ENCODE measurements at regions not wholly inside any gene's neighbourhood (a gene's known extent, or its start where the extent isn't known, plus 50 kb on each side); places are given as distances from the start of the nearest gene placed in this dataset.

- H3K36me3 ChIP-seq (ENCODE audit: control insufficient read depth in 2 of 4, insufficient read depth in 4 of 4, low read length in 3 of 4): no peaks in the 10 kb centered on the region
- no peaks in the 10 kb centered on the region for H3K79me1 ChIP-seq (ENCODE audit: low read depth, low read length)
- no peak overlapping the region for H2BK120ac ChIP-seq (replicated peaks; ENCODE audit: low read depth, low read length)
- no peak overlapping the region for H3K4me3 ChIP-seq (ENCODE audit: extremely low read depth in 1 of 4, insufficient read depth in 2 of 4, low read depth in 3 of 4, low read length in 4 of 4)
- FAIRE-seq: no peak
- no peak overlapping the region for H2BK5ac ChIP-seq (ENCODE audit: low read depth, low read length)
- H2AK5ac ChIP-seq (ENCODE audit: low read depth, low read length): no peak overlapping the region
- no peak overlapping the region for H4K5ac ChIP-seq (ENCODE audit: insufficient read length, low read depth, low read length)
- H2AFZ ChIP-seq (ENCODE audit: low read length): no peak overlapping the region
- ChIA-PET CTCF (ENCODE audit: partially characterized antibody) (interaction anchor here (0.6 kb wide), 1 partner anchor 206 kb away, joined by 3 read pairs; no protein-coding TSS in a partner anchor), POLR2A (ENCODE audit: partially characterized antibody) (no interaction called here)
- H3K23ac ChIP-seq (ENCODE audit: insufficient read length): no peak overlapping the region
- no peak overlapping the region for H2BK15ac ChIP-seq (ENCODE audit: low read length)
- H3K14ac ChIP-seq (ENCODE audit: insufficient read length): no peak overlapping the region
- H3K27ac ChIP-seq (ENCODE audit: low read depth, low read length): no peak overlapping the region
- H3K18ac ChIP-seq (ENCODE audit: extremely low read depth, low read length): no peak overlapping the region
- TF ChIP-seq GABPA (IDR thresholded peaks at IDR 0.05; ENCODE audit: borderline replicate concordance, insufficient read depth, low read length) (no peak), HDAC6 (IDR thresholded peaks at IDR 0.05; ENCODE audit: low read depth, low read length) (no peak), HDAC2 (IDR thresholded peaks at IDR 0.05; ENCODE audit: borderline replicate concordance in 1 of 2, low read depth in 2 of 2, low read length in 2 of 2) (no peak), BRCA1 (IDR thresholded peaks at IDR 0.05; ENCODE audit: low read depth, low read length) (no peak), KDM4A (IDR thresholded peaks at IDR 0.05; ENCODE audit: low read depth, low read length, severe bottlenecking) (no peak), BACH1 (IDR thresholded peaks at IDR 0.05; ENCODE audit: low read length) (no peak), RFX5 (IDR thresholded peaks at IDR 0.05; ENCODE audit: borderline replicate concordance, low read depth, low read length) (no peak), CBX8 (IDR thresholded peaks at IDR 0.05; ENCODE audit: borderline replicate concordance, low read depth, low read length) (no peak), BCL11A (IDR thresholded peaks at IDR 0.05; ENCODE audit: low read depth in 2 of 2, low read length in 2 of 2) (no peak), PHF8 (conservative IDR thresholded peaks at IDR 0.05; ENCODE audit: low read depth, low read length) (no peak), RNF2 (IDR thresholded peaks at IDR 0.05; ENCODE audit: borderline replicate concordance, low read depth, low read length, missing control alignments, poor library complexity, severe bottlenecking) (no peak), SP2 (IDR thresholded peaks at IDR 0.05; ENCODE audit: low read length) (no peak), POLR2A (IDR thresholded peaks at IDR 0.05; ENCODE audit: control extremely low read depth in 1 of 2, low read depth in 2 of 2, low read length in 2 of 2) (no peak)
- TF ChIP-seq, protein P1, sequence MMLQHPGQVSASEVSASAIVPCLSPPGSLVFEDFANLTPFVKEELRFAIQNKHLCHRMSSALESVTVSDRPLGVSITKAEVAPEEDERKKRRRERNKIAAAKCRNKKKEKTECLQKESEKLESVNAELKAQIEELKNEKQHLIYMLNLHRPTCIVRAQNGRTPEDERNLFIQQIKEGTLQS (IDR thresholded peaks at IDR 0.05; ENCODE audit: insufficient read depth, low read depth, low read length): no peak
- H4K20me1 ChIP-seq (replicated peaks in 1 of 2; ENCODE audit: control insufficient read depth in 1 of 2, insufficient read depth in 2 of 2, low read length in 2 of 2): no peaks in the 10 kb centered on the region
- peaks cover 0 to 1% (median 0%) of the 10 kb centered on the region in 4 experiments; a peak in 1 of 7 replicates for H3K27me3 ChIP-seq (replicated peaks in 1 of 4; ENCODE audit: control insufficient read depth in 3 of 4, extremely low read depth in 1 of 4, insufficient read depth in 3 of 4, low read length in 3 of 4)
- H3K4me2 ChIP-seq (ENCODE audit: insufficient read depth in 1 of 2, low read depth in 2 of 2, low read length in 2 of 2): no peak overlapping the region
- H3K23me2 ChIP-seq (ENCODE audit: low read depth, low read length): no peaks in the 10 kb centered on the region; the same call in 1 of the 2 replicates
- no peaks in the 10 kb centered on the region for H3K79me2 ChIP-seq (ENCODE audit: control insufficient read depth in 1 of 2, insufficient read depth in 2 of 2, low read length in 2 of 2)
- no peak overlapping the region for H2BK12ac ChIP-seq (ENCODE audit: low read depth, low read length)
- H3K4ac ChIP-seq (replicated peaks; ENCODE audit: insufficient read length, low read depth, low read length): no peak overlapping the region
- DNase-seq (ENCODE audit: low read depth in 1 of 2, low spot score in 2 of 2): no peak
- no peak overlapping the region for H4K91ac ChIP-seq (replicated peaks; ENCODE audit: insufficient read length, low read length)
- no peaks in the 10 kb centered on the region for H3K4me1 ChIP-seq (replicated peaks in 1 of 4; ENCODE audit: control insufficient read depth in 3 of 4, insufficient read depth in 4 of 4, low read length in 3 of 4)
- no peak overlapping the region for H3K9ac ChIP-seq (replicated peaks in 1 of 4; ENCODE audit: extremely low read depth in 1 of 4, low read depth in 3 of 4, low read length in 3 of 4)
- no peak overlapping the region for H4K8ac ChIP-seq (ENCODE audit: extremely low read depth, insufficient read depth, low read length)
- H2BK20ac ChIP-seq (ENCODE audit: low read length): no peak overlapping the region
- no peaks in the 10 kb centered on the region for H3K9me3 ChIP-seq (ENCODE audit: insufficient read depth in 2 of 2, low read depth in 1 of 2, low read length in 1 of 2)
- no peak overlapping the region for H3K56ac ChIP-seq (replicated peaks; ENCODE audit: insufficient read length, low read depth, low read length)
Measured at GRCh38 chr2:142602418-142602989, 275.0 kb upstream of the KYNU start.

Data from H1 (cell line).